Activated T-cell treated with anti-CD3 and anti-CD28 coated beads, Interleukin-2, amount 50 U/mL, for 4 hours (primary cell): ENCODE measurements at regions not wholly inside any gene's neighbourhood (a gene's known extent, or its start where the extent isn't known, plus 50 kb on each side); places are given as distances from the start of the nearest gene placed in this dataset.

ENCODE experiments used
- ATAC-seq, 2 donors: fragments of 200-7000 bp; cut with Tn5 transposase; one replicate each; pipeline ENCODE4 v1.10.0; 2021
- DNase-seq: peaks from one replicate; pipeline ENCODE4 v3.0.0-alpha.2; 2020
- H3K27me3 Mint-ChIP-seq: one replicate; pipeline ENCODE4 v1.8.0; 2021; ENCODE audit warnings: low read depth, mixed read lengths
- H3K36me3 Mint-ChIP-seq: one replicate; pipeline ENCODE4 v1.8.0; 2022; ENCODE audit warnings: mixed read lengths; ENCODE audit not compliant: insufficient read depth
- H3K4me1 Mint-ChIP-seq: one replicate; pipeline ENCODE4 v1.8.0; 2021; ENCODE audit warnings: low read depth, mixed read lengths
- H3K4me3 Mint-ChIP-seq: one replicate; pipeline ENCODE4 v1.8.0; 2021; ENCODE audit warnings: mild to moderate bottlenecking, moderate library complexity, mixed read lengths
- H3K9me3 Mint-ChIP-seq: one replicate; pipeline ENCODE4 v1.8.0; 2021; ENCODE audit warnings: mixed read lengths

GRCh38 chr4:124035364-124036041, 638.9 kb downstream of the SPRY1 start:
- Mint-ChIP-seq H3K36me3 (no peaks in the 10 kb centered on the region), H3K9me3 (peaks cover 4% of the 10 kb centered on the region), H3K4me3 (no peak overlapping the region), H3K27me3 (no peaks in the 10 kb centered on the region), H3K4me1 (no peaks in the 10 kb centered on the region)
- ATAC-seq (no peak), DNase-seq (no peak)

- DNase-seq (no peak), ATAC-seq (no peak)
- Mint-ChIP-seq H3K27me3 (no peaks in the 10 kb centered on the region), H3K4me1 (no peaks in the 10 kb centered on the region), H3K9me3 (peaks cover 4% of the 10 kb centered on the region), H3K4me3 (no peak overlapping the region), H3K36me3 (no peaks in the 10 kb centered on the region)
Observed at GRCh38 chr4:124037236-124037635, 640.6 kb downstream of the SPRY1 start.

- ATAC-seq (no peak), DNase-seq (no peak)
- H3K27me3 Mint-ChIP-seq = no peaks in the 10 kb centered on the region
- H3K4me1 Mint-ChIP-seq = no peaks in the 10 kb centered on the region
- no peaks in the 10 kb centered on the region for H3K36me3 Mint-ChIP-seq
- no peak overlapping the region for H3K4me3 Mint-ChIP-seq
- H3K9me3 Mint-ChIP-seq = peaks cover 8% of the 10 kb centered on the region
Observed at GRCh38 chr4:124044330-124044729, 647.7 kb downstream of the SPRY1 start.

- H3K36me3 Mint-ChIP-seq = no peaks in the 10 kb centered on the region
- DNase-seq = no peak
- no peaks in the 10 kb centered on the region for H3K4me1 Mint-ChIP-seq
- peaks cover 5% of the 10 kb centered on the region for H3K9me3 Mint-ChIP-seq
- H3K27me3 Mint-ChIP-seq = no peaks in the 10 kb centered on the region
- no peak for ATAC-seq
- H3K4me3 Mint-ChIP-seq = no peak overlapping the region
Observed at GRCh38 chr4:124044867-124045266, 648.3 kb downstream of the SPRY1 start.

GRCh38 chr4:124046190-124046589, 649.6 kb downstream of the SPRY1 start:
- H3K9me3 Mint-ChIP-seq = peaks cover 4% of the 10 kb centered on the region
- no peaks in the 10 kb centered on the region for H3K4me1 Mint-ChIP-seq
- no peak overlapping the region for H3K4me3 Mint-ChIP-seq
- DNase-seq (no peak), ATAC-seq (no peak)
- no peaks in the 10 kb centered on the region for H3K27me3 Mint-ChIP-seq
- no peaks in the 10 kb centered on the region for H3K36me3 Mint-ChIP-seq

GRCh38 chr4:124053872-124054538, 657.4 kb downstream of the SPRY1 start:
- Mint-ChIP-seq H3K27me3 (no peaks in the 10 kb centered on the region), H3K36me3 (no peaks in the 10 kb centered on the region), H3K9me3 (peaks cover 8% of the 10 kb centered on the region), H3K4me3 (no peak overlapping the region), H3K4me1 (no peaks in the 10 kb centered on the region)
- ATAC-seq = no peak
- DNase-seq = no peak

- Mint-ChIP-seq H3K4me3 (no peak overlapping the region), H3K4me1 (no peaks in the 10 kb centered on the region), H3K36me3 (no peaks in the 10 kb centered on the region), H3K27me3 (no peaks in the 10 kb centered on the region), H3K9me3 (peaks cover 8% of the 10 kb centered on the region)
- ATAC-seq (no peak), DNase-seq (no peak)
Observed at GRCh38 chr4:124055336-124055735, 657.2 kb downstream of the ANKRD50 start.

- H3K4me3 Mint-ChIP-seq = no peak overlapping the region
- peaks cover 8% of the 10 kb centered on the region for H3K9me3 Mint-ChIP-seq
- no peak for ATAC-seq
- no peaks in the 10 kb centered on the region for H3K27me3 Mint-ChIP-seq
- no peaks in the 10 kb centered on the region for H3K36me3 Mint-ChIP-seq
- H3K4me1 Mint-ChIP-seq = no peaks in the 10 kb centered on the region
- DNase-seq = no peak
Observed at GRCh38 chr4:124055896-124056295, 656.6 kb downstream of the ANKRD50 start.

- H3K27me3 Mint-ChIP-seq = no peaks in the 10 kb centered on the region
- no peak overlapping the region for H3K4me3 Mint-ChIP-seq
- DNase-seq (no peak), ATAC-seq (no peak)
- no peaks in the 10 kb centered on the region for H3K36me3 Mint-ChIP-seq
- H3K4me1 Mint-ChIP-seq = no peaks in the 10 kb centered on the region
- H3K9me3 Mint-ChIP-seq = peaks cover 4% of the 10 kb centered on the region
Observed at GRCh38 chr4:124060261-124060918, 652.1 kb downstream of the ANKRD50 start.

- Mint-ChIP-seq H3K4me3 (no peak overlapping the region), H3K4me1 (no peaks in the 10 kb centered on the region), H3K36me3 (no peaks in the 10 kb centered on the region), H3K9me3 (peaks cover 4% of the 10 kb centered on the region), H3K27me3 (no peaks in the 10 kb centered on the region)
- ATAC-seq (no peak), DNase-seq (no peak)
Observed at GRCh38 chr4:124061413-124061812, 651.1 kb downstream of the ANKRD50 start.

GRCh38 chr4:124065422-124065821, 647.1 kb downstream of the ANKRD50 start:
- H3K36me3 Mint-ChIP-seq = no peaks in the 10 kb centered on the region
- peaks cover 13% of the 10 kb centered on the region for H3K9me3 Mint-ChIP-seq
- no peak overlapping the region for H3K4me3 Mint-ChIP-seq
- no peaks in the 10 kb centered on the region for H3K4me1 Mint-ChIP-seq
- DNase-seq = no peak
- ATAC-seq = no peak
- no peaks in the 10 kb centered on the region for H3K27me3 Mint-ChIP-seq

- H3K27me3 Mint-ChIP-seq = no peaks in the 10 kb centered on the region
- ATAC-seq (no peak), DNase-seq (no peak)
- H3K4me3 Mint-ChIP-seq = no peak overlapping the region
- H3K9me3 Mint-ChIP-seq = peaks cover 18% of the 10 kb centered on the region
- H3K36me3 Mint-ChIP-seq = no peaks in the 10 kb centered on the region
- H3K4me1 Mint-ChIP-seq = no peaks in the 10 kb centered on the region
Observed at GRCh38 chr4:124065936-124066335, 646.6 kb downstream of the ANKRD50 start.

- no peaks in the 10 kb centered on the region for H3K36me3 Mint-ChIP-seq
Observed at GRCh38 chr4:124066595-124066994, 645.9 kb downstream of the ANKRD50 start.

GRCh38 chr4:124067046-124067445, 645.5 kb downstream of the ANKRD50 start:
- Mint-ChIP-seq H3K36me3 (no peaks in the 10 kb centered on the region), H3K4me1 (no peaks in the 10 kb centered on the region), H3K4me3 (no peak overlapping the region), H3K9me3 (peaks cover 28% of the 10 kb centered on the region), H3K27me3 (no peaks in the 10 kb centered on the region)
- no peak for DNase-seq
- no peak for ATAC-seq

More at GRCh38 chr4:124066595-124066994, 645.9 kb downstream of the ANKRD50 start:
- ATAC-seq (no peak), DNase-seq (no peak)
- H3K4me1 Mint-ChIP-seq = no peaks in the 10 kb centered on the region
- H3K4me3 Mint-ChIP-seq = no peak overlapping the region
- peaks cover 25% of the 10 kb centered on the region for H3K9me3 Mint-ChIP-seq
- no peaks in the 10 kb centered on the region for H3K27me3 Mint-ChIP-seq
